ENCODE measurements at regions not wholly inside any gene's neighbourhood (a gene's known extent, or its start where the extent isn't known, plus 50 kb on each side); places are given as distances from the start of the nearest gene placed in this dataset.
"Not testable (repeated sequence)": the region's sequence is repeated elsewhere in the genome, so short reads cannot be mapped to it uniquely, and the experiment has no call there.

DNA sequence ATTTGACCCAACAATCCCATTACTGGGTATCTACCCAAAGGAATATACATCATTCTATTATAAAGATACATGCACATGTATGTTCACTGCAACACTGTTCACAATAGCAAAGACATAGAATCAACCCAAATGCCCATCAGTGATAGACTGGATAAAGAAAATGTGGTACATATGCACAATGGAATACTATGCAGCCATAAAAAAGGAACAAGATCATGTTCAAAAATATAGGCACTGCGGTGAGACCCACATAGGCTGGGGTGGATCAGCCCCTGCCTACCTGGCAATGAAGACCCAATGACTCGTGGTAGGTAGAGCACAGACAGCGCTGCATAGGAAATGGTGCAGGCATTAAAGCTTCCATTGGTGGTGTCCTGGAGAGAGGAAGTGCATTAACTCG, 88.6 kb upstream of the NFIL3 start:
- DNase-seq (ENCODE audit: low spot score), result not testable (repeated sequence)

- DNase-seq (ENCODE audit: low spot score), result no peak
These were observed 80.0 kb upstream of the NFIL3 start for GRCh38 chr9:91503673-91504081.

DNA sequence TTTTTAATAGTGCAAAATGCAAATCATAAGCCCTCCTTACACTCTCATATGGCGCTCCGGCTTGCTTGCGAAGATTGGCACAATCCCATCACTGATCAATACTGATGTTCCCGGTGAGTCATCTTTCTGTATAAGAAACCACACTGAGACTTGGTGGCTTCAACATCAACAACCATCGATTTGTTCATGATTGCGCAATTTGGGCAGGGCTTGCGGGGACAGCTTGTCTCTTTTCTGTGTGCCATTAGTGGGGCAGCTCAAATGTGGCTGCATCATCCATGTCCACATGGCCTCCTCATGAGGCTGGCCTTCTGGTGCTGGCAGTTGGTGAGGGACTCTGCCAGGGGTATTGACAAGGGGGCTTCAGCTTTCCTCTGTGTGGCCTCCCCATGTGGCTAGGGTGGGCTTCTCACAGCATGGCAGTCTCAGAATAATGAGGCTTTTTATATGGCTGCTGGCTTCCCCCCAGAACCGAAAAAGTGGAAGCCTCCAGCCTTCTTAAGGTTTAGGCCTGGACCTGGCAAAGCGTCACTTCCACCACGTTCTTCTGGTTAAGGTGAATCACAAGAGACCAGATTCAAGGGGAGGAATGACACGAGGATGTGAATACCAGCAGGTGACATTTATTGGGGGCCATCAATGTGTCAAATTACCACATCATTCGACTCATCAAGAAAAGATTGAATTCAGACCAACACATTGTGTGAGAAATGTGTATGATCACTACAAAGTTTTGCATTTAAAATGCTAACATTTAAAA, 79.5 kb upstream of the NFIL3 start:
- DNase-seq (ENCODE audit: low spot score), result no peak

- no peak for DNase-seq (ENCODE audit: low spot score)
These were observed 78.8 kb upstream of the NFIL3 start for GRCh38 chr9:91502475-91502874.

DNA sequence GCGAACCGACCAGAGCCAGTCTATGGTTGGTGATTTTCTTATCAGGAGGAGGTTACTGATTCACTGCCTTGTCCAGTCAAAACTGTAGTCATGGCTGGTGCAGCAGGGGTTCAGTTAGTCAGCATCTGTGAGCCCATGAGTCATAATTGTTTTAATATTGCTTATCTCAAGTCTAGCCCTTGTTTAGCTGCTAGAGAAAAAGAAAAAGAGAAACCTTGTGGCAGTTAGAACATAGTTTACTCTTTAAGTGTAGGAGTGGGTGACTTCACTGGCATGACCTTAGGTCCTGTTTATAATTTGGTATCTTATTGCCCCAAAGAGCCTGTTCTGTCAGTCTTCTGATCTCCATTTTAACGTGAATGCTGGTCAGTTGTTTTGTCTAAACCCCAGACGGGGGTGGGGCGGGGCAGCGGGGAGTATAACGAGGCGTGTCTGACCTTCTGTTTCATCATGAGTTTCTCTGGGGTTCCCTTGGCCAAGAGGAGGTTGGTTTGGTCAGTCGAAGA, 76.9 kb upstream of the NFIL3 start:
- DNase-seq (ENCODE audit: low spot score), result peak; percentile 96

DNA sequence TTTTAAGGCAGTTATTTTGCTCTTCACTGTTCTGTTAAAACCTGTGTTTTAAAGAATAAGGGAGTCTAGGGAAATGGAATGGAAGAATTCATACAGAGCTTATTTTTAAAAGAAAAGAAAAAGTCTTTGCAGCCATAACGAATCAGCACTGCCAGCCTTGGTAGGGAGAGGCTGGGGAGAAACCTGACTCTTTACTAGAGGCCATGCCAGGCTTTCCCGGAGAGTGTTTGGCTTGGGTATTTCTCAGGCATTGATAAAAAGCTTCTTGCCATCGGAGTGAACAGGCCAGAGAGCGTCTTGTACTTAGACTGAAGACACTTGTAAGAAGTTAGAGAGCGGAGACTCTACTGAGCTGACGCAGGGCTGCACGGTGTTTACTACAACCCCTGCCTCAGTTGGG, 72.7 kb upstream of the NFIL3 start:
- no peak for DNase-seq (ENCODE audit: low spot score)

DNA sequence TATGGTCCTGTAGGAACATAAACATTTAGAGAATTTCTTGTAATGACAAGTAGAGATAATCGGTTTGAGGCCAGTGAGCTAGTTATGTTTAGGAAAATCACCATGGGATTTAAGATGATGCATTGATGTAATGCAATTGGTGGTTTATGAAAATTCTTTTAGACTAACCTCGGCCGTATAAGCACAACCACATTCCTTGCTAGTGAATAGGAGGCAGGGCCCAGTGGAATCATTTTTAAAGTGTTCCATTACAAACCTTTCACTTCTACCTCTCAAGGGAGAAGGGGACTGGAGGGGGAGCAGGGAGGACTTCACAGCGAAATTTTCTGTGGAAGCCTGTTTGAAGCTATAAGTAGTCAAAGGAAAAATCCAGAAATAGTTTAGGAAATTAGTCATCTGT, 71.8 kb upstream of the NFIL3 start:
- DNase-seq (ENCODE audit: low spot score), result peak; percentile 72

- no peak for DNase-seq (ENCODE audit: low spot score)
These were observed 71.1 kb upstream of the NFIL3 start for GRCh38 chr9:91494751-91495150.

DNA sequence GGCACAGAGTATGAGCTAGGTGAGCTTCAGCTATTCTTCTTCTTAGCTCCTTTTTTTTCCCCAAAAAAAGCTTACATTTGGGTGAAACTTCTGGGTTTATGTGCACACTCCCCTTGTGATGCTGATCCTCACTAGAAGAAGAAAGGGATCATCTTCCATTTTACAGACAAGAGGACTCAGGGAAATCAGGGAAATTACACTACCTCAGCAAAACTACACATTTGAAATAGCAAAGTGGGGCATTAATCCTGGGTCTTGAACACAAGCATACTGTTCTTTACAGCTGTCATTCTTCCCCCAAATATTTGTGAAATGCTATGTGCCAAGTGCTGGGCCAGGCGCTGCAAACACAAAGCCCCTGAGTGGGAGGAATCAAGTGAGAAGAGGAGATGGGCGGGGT, 68.6 kb upstream of the NFIL3 start:
- no peak for DNase-seq (ENCODE audit: low spot score)

GRCh38 chr9:91491624-91492023, 68.0 kb upstream of the NFIL3 start:
- no peak for DNase-seq (ENCODE audit: low spot score)

GRCh38 chr9:91489361-91489899, 65.8 kb upstream of the NFIL3 start:
- DNase-seq (ENCODE audit: low spot score), result peak; percentile 26

DNA sequence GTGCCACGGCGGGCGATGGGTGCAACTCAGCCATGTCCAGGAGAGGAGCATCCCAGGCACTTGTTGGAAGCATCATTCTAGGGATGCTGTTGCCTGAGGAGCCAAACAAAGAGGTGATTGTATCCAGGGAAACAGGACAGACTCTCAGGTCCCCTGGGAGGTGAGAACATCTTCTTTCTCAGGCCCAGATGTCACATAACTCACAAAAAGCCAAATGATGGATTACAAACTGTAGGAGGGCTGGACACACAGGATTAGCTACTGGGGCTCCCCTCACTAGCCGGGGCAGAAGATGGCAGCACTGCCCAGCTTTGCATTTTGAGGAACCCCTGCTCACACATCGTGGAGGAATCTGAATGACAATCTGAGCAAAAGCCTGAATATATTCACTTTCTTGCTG, 64.7 kb upstream of the NFIL3 start:
- DNase-seq (ENCODE audit: low spot score), result no peak

DNA sequence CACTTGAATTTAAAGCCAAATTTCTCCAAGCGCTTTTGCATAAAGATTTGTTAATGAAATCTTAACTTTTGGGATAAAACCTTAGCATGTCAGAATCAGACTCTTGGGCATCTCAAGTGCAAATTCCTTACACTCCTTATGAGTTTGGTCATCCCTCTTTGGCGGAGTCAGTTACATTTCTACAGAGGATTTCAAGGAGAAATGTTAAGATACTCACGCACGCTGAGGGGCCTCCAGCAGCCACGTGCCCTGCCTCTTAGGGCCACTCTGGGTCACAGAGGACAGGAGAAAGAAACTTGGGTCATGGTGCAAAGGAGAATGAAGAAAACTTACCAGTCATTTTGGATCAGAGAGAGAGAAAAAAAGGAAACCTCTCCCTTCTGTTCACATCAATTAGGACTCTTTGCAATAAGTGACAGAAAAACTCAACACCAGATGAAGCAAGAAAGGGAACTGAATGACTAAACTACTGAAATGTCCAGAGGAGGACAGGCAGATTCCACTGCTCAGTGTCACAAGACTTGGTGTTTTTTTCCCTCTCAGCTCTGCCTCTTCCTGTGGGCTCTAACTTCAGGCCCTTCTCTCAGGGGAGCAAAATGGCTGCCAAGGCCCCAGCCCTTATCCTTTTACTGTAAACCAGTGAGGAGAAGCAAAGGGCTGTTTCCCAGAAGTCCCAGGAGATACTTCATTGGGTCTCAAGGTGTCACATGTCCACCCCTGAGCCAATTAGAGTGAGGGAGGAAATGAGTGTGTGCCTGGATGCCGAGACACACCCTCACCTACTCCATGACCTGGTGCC, 63.3 kb upstream of the NFIL3 start:
- no peak for DNase-seq (ENCODE audit: low spot score)

- DNase-seq (ENCODE audit: low spot score), result no peak
These were observed 61.4 kb upstream of the NFIL3 start for GRCh38 chr9:91485006-91485405.

GRCh38 chr9:91483835-91484234, 60.2 kb upstream of the NFIL3 start:
- DNase-seq (ENCODE audit: low spot score), result no peak

DNA sequence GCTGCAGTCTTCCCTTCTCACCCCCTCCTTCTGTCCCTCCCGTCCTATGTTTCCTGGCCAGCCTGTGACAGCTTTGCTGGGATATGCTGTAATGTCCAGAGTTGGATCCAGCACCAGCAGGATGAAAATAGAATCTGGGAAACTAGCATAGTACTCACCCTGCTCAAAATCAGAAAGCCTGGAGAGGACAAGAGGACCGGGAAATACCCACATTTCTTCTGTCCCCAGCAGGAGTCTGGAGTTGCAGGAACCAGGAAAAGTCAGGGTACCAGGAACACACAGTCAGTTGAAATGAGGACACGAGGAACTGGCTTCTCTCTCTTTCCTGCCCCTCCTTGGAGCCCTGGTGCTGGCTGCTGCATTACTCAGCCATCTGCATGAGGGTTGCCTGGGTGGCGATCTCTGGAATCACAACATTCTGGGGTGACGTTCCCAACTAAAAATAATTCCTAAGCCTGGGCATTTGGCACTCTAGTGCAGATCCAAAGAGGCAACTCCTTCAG, 59.6 kb upstream of the NFIL3 start:
- peak; percentile 26 for DNase-seq (ENCODE audit: low spot score)

DNA sequence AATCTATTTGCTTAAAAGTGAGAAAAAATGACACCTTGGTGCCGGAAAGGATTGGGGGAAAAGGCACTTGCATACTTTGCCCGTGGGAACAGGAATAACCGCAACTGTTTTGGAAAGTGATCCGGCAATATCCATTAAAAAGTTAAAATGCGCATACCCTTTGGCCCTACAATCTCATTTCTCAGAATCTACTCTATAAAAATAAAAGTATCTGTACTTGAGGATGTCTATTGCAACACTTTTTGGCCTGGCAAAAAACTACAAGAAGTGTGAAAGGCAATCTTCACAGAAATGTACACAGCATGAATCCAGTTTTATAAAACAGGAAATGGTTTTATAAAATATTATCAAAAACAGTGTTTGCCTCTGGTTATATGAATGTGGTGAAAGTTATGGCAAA, 58.3 kb upstream of the NFIL3 start:
- DNase-seq (ENCODE audit: low spot score), result no peak

DNA sequence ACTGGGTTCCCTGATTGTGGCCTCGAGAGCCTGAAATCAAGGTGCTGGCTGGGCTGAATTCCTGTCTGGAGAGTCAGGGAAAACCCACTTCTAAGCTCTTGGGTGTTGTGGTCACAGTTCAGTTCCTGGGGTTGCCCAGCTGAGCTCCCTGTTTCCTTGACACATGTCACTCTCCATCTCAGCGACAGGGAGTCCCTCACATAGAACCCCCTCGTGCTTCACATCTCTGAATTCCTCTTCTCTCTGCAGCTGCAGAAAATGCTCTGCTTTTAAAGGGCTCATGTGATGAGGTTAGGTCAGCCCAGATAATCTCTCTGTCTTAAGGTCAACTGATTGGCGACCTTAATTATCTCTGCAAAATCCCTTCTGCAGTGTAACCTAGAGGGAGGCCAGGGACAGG, 53.5 kb upstream of the NFIL3 start:
- no peak for DNase-seq (ENCODE audit: low spot score)

- DNase-seq (ENCODE audit: low spot score), result no peak
These were observed 51.0 kb upstream of the NFIL3 start for GRCh38 chr9:91474656-91475055.
